ENCODE measurements at regions not wholly inside any gene's neighbourhood (a gene's known extent, or its start where the extent isn't known, plus 50 kb on each side); places are given as distances from the start of the nearest gene placed in this dataset.

DNA sequence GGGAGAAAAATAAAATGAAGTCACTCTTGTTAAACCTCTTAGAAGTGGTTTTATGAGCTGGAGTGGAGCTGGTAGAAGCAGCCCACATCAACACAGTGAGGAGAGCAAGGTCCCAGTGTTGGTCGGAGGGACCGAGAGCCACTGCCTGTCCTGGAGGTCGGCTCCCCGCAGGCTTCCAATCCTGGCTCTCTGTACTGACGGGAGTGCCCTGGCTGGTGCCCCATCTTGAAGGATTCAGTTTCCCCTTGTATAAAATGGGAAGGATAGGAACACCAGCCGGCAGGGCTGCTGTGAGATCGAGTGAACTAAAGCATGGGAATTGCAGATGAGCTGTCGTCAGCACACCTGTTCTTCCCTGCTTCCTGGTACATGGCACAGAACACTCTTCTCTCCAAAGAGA is 104.3 kb upstream of the ID2 start:
- DNase-seq = no peak

- DNase-seq = no peak
Observed at GRCh38 chr2:8578335-8579244, 103.3 kb upstream of the ID2 start.

DNA sequence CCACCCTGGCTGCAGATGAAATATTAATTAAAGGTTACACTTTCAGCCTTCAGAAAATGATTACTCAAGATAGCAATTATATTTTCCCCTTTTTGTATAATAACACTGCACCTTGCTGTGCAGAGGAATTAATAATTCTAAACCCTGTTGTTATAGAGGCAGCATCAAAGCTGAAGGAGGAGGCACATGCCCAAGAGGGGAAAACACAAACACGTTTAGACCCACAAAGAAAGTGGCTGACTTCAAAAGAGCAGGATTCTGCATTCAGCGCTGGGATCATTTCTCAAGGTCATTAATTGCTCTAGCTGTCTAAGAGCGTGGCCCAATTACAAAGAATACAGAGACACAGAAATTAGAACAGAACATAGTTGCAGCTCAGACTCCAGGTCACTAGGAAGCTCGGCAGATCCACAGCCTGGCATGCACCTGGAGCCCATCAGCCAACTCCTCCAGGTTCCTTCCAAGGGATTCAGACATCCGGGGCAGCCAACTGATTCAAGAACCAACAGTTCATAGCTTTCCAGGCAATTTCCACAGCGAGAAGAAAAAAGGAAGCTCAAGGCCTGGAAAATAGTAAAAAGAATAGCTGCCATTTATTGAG is 102.3 kb upstream of the ID2 start:
- no peak for DNase-seq

DNA sequence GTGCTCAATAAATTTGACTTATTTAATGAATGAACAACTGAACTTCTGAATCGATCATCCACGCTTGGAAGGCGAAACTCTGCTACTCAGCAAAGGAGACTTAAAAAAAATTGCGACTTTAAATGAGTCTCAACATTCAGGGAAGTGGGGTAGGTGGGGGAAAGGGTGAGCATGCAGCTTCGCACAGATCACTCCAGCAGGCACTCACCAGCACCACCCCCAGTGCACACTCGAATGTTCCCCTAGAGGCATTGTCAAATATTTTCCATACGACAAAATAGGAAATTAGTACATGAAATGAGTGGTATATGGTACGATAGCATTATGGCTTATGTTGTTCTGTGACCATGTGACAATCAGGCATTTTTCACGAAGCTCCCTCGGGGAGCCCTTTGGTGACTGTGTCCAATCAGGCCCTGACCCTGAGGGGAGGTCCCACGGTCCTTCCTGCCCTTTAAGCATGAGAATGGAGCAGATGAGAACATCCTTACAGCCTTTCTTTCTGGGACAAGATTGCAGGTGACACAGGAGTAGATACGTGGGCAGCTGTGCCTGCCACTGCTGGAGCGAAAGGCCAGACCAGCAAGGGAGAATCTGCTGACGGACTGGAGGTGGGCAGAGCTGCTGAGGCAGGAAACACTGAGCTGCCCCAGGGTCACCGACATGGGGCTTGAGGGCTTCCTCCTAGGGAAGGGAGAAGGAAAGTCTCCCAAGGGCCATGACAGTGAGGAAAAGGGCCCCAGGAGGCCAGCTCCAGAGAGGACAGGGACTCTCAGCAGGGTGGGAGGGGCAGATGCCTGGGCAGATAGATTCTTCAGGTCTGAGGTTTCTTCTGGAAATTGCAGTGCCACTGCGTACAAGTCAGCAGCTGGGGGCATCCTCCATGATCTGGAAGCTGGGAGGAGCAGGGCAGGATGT is 101.3 kb upstream of the ID2 start:
- DNase-seq = no peak

- no peak for DNase-seq
Observed at GRCh38 chr2:8581234-8581561, 100.7 kb upstream of the ID2 start.

DNA sequence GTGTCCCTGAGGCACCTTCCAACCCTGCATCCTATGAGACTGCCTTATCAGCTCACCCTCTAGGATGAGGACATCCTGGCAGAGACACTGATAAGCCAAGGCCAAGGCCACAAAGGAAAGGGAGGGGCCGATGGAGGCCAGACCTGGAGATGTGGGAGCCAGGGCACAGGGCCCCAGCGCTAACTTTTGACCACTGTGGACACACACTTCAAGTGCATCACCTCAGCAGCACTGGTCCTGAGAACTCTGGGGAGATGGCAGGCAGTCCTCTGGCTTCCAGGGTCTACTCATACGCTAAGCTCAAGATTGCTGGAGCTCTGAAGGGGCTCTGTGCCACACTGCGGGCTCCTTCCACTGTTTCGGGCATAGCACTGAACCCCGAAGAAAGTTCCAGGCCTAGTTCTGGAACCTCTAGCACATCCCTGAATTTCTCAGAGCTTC is 100.2 kb upstream of the ID2 start:
- no peak for DNase-seq

- DNase-seq = no peak
Observed at GRCh38 chr2:8582191-8582590, 99.7 kb upstream of the ID2 start.

GRCh38 chr2:8582651-8583399 is 99.0 kb upstream of the ID2 start:
- DNase-seq = no peak

DNA sequence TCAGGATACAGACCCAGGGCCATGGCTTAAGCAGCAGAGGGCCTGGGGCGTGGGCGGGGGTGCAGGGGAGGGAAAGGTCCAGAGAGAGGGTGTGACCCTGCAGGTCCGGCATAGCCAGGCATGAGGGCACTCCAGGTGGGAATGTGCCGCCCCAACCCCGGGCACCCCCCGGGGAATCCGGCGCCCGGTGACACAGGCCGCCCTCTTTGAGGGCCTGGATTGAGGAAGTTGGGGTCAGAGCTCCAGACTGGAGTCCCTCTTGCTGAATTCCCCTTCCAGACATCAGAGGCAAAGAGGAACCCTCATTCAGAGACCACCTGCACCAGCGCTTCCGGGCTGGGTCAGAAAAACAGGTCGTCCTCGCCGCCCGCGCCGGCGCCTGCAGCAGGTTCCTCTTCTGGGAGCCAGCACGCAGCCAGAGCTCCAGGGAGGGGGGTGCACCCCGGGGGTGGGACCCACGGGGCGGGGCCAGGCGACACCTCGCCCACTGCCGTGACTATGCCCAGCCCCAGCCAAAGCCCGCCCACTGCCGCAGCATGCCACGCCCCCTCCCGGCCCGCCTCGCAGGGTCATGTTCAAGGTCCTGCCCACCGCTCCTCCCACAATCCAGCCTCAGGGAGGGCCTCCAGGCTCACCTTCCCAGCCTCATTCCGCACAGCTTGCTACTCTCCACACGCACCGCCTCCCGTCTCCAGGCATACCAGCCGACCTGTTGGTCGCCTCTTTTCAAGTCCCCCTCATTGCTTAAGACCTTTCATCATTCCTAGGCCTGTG is 98.3 kb upstream of the ID2 start:
- DNase-seq = peak; percentile 80

DNA sequence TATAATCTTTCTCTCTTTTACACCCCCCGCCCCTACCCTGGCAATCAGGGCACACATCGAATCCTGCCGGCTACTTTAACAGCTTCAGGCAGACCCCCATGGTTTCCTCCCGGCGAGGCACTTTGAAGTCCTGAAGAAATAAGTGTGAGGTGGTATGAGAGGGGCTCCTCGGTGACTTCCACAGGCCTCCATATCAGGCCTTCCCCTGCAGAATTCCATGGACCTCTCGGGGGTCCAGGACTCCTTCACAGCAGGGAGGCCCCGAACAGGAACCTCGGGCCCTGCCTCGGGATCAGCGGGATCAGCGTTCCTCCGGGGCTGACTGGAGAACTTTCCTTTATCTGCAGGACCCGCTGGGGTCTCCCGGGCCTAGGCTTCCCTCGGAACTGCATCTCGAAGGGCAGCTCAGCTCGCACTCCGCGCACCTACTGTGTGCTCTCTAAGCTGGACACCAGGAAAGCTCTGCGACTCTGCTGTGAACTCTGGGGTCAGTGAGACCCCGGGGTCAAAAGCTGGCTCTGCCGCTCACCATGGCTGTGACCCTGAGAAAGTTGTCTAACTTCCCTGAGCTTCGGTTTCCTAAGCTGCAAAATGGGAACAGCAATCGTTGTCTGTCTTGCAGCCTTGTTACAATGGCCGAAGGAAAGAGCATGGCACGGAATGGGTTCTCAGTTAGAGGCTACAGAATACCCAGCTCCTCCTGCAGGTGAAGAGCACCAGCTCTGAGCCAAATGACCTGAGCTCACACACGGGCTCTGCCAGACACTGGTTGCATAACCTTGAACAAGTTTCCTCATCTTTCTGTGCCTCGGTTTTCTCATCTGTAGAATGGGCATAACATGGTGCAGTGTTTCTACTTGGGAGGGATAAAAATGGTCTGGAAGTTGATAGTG is 97.4 kb upstream of the ID2 start:
- no peak for DNase-seq

GRCh38 chr2:8586457-8587051 is 95.3 kb upstream of the ID2 start:
- no peak for DNase-seq

DNA sequence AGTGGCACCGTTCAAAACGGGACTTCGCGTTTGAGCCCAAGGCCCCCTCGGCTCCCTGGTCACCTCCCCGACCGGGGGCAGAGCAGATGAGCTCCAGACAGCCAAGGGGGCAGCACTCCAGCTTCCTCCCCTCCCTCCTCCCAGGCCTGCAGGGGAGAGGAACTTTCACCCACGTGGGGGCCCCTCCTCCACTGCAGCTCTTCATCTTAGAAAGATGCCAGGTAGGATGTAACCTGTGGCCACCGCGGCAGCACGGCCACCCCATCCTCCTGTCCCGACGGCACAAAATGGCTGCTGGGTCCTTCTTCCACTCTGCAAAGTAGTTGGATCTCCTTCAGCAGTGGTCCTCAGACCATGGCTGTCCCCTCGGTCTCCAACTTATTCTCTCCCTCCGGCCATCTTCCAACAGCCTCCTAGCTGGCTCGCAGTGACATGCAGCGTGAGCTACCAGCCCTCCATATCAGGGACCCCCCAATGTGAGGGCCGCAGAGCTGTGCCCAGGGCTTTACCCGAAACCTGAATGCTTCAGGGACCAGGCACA is 94.5 kb upstream of the ID2 start:
- DNase-seq = no peak

DNA sequence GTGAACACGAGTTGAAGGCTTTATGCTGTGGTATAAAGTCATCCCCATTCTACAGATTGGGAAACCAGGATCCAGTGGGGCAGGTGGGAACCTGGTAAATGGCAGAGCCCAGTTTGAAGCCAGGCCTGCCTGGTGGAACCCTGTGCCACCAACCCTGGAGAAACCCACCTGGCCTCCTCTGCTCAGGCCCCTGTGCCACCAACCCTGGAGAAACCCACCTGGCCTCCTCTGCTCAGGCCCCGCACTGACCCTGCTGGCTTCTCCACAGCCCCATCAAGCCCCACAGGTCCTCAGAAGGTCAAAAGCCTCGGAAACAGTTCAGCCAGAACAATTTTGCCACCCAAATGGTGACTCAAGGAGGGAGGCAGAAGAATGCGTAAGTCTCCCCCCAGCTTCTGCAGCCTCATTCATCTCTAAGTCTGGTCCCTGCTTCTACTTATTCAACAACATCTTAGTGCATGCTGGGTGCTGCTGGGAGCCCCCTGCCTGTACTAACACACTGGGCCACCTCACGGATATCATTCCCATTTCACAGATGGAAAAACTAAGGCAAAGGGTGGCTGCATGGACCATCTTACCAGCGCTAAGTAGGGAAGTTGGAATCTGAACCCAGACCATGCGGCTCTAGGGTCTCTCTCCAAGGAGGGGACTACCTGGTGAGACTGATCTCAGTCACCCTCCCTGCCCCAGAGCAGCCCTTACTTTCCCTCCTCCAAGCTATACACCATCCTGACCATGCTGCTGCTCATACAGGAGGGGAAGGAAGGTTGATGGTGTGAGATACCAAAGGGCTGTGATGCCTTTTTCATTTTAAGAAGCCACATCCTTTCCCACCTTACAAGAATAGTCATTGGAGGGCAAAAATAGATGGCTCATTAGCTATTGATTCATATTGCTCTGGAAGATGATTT is 93.7 kb upstream of the ID2 start:
- no peak for DNase-seq

GRCh38 chr2:8588831-8589191 is 93.0 kb upstream of the ID2 start:
- DNase-seq = no peak

DNA sequence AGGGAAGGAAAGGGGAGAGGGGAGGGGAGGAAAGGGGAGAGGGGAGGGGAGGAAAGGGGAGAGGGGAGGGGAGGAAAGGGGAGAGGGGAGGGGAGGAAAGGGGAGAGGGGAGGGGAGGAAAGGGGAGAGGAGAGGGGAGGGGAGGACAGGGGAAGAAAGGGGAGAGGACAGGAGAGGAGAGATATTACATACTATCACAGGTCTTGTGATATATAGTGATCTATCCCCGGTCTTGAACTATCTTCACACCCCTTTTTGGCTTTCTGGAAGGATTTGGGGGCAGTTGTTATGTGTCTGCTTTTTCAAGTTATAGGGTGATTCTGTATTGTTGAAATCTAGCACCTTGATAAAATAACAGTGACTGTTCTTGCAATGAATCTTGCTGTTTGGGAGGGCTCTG is 92.1 kb upstream of the ID2 start:
- DNase-seq = no peak

GRCh38 chr2:8590938-8591337 is 90.9 kb upstream of the ID2 start:
- DNase-seq = no peak

DNA sequence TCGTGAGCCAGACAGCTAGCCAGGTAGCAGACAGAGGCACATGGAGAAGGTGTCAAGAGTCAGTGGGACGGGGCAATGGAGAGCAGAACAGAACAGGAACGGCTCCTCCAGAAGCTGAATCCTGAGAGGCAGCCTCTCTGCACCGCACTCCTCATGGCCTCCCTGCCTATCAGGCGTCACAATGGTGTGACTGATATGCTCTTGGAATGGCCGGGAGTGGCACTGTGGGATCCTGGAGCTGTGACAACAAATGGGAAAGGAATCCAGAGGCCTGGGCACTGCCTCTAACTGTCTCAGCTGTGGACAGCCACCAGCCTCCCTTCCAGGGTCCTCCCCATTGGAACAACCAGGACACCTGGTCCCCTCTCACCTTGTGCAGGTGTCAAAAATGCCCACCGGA is 89.1 kb upstream of the ID2 start:
- no peak for DNase-seq

DNA sequence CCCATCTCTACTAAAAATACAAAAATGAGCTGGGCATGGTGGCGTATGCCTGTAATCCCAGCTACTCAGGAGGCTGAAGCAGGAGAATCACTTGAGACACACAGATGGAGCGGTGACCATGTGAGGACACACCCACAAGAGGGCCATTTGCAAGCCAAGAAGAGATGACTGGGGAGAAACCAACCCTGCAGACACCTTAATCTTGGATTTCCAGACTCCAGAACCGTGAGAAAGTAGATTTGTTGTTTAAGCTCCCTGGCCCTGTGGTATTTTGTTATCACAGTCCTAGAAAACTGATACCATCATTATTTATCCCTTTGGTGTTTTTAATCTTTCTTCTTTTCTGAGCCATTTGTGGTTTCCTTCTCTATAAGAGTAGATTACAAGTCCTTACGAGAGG is 88.6 kb upstream of the ID2 start:
- no peak for DNase-seq

DNA sequence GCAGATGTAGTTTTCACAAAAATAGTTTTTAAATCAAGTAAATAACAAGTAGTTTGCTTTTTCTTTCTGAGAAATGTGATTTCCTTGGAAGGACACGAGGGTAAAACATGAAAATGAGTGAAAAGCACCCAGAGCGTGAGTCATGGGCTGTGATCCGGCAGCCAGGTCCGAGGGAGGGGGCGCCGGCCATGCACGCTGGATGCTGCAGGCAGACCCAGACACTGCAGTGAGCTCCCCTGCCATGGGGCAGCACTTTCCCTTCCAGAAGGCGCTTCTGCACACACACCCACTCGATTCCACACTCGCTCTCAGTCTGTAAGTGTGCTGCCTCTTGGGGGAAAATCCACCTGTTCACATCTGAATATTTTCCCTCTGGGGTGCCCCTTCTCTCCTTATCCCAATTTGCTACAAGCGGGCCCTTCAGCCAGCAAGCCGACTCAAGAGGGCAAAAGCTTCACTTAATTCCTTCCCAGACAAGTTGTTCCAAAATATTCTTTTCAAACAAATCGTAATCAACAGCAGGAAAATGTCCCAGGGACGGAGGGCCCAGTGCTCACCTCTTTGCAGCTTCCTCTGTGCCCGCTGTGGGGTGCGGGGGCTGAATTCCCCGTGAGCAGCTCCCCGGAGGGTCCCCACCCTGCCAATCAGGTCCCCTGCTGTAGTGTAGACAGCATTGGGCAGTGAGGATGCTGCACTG is 87.0 kb upstream of the ID2 start:
- DNase-seq = no peak
